ENCODE measurements at regions not wholly inside any gene's neighbourhood (a gene's known extent, or its start where the extent isn't known, plus 50 kb on each side); places are given as distances from the start of the nearest gene placed in this dataset.

- H3K27ac ChIP-seq (ENCODE audit: low read length): no peak overlapping the region
- no peak overlapping the region for H3K9ac ChIP-seq (ENCODE audit: low read length)
- H3F3A ChIP-seq (ENCODE audit: insufficient read depth, low read length): no peaks in the 10 kb centered on the region
- peaks cover 77% of the 10 kb centered on the region for H3K27me3 ChIP-seq (replicated peaks; ENCODE audit: insufficient read depth, low read length)
- no peak for DNase-seq
- H3K9me3 ChIP-seq (replicated peaks; ENCODE audit: insufficient read depth, low read length): no peaks in the 10 kb centered on the region
- no peaks in the 10 kb centered on the region for H3K9me2 ChIP-seq (replicated peaks; ENCODE audit: insufficient read depth, low read length)
- H4K20me1 ChIP-seq (ENCODE audit: insufficient read depth, low read length): no peaks in the 10 kb centered on the region
- H3K4me3 ChIP-seq (ENCODE audit: low read length): no peak overlapping the region
- no peaks in the 10 kb centered on the region for H3K4me1 ChIP-seq (ENCODE audit: low read length)
- TF ChIP-seq EZH2phosphoT487 (IDR thresholded peaks at IDR 0.05; ENCODE audit: low read length): no peak
- TF ChIP-seq, protein P1, sequence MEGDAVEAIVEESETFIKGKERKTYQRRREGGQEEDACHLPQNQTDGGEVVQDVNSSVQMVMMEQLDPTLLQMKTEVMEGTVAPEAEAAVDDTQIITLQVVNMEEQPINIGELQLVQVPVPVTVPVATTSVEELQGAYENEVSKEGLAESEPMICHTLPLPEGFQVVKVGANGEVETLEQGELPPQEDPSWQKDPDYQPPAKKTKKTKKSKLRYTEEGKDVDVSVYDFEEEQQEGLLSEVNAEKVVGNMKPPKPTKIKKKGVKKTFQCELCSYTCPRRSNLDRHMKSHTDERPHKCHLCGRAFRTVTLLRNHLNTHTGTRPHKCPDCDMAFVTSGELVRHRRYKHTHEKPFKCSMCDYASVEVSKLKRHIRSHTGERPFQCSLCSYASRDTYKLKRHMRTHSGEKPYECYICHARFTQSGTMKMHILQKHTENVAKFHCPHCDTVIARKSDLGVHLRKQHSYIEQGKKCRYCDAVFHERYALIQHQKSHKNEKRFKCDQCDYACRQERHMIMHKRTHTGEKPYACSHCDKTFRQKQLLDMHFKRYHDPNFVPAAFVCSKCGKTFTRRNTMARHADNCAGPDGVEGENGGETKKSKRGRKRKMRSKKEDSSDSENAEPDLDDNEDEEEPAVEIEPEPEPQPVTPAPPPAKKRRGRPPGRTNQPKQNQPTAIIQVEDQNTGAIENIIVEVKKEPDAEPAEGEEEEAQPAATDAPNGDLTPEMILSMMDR (IDR thresholded peaks at IDR 0.05; ENCODE audit: low read length): no peak
- TF ChIP-seq EZH2 (optimal IDR thresholded peaks at IDR 0.05; ENCODE audit: low read depth, low read length): no peak
- H3K4me2 ChIP-seq (ENCODE audit: low read depth, low read length): no peak overlapping the region
- H2AFZ ChIP-seq (ENCODE audit: low read length): no peak overlapping the region
- no peaks in the 10 kb centered on the region for H3K79me2 ChIP-seq (ENCODE audit: low read length)
- H3K36me3 ChIP-seq (replicated peaks; ENCODE audit: insufficient read depth, low read length): no peaks in the 10 kb centered on the region
Observed at GRCh38 chr22:48885271-48885918, 942.3 kb downstream of the BRD1 start.

DNA sequence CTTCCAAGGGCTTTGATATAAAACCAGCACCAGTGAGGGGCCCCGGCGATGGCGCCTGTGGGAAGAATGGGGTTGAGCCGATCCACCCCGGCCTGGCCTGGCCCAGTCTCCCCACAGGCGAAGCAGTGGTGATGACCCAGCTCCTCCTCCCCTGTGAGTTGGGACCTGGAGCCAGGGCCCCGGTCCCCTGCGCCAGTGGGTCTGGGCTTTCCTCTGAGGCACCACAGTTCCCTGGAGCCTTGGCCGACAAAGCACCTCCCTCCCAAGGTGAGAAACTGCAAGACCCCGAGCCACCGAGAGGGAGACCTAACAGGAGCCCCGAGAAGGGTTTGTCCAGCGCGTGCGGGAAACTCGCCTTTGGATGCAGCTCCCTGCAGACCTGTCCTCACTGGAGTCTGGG, 942.9 kb downstream of the BRD1 start:
- no peaks in the 10 kb centered on the region for H3K9me3 ChIP-seq (replicated peaks; ENCODE audit: insufficient read depth, low read length)
- no peaks in the 10 kb centered on the region for H3K79me2 ChIP-seq (ENCODE audit: low read length)
- no peaks in the 10 kb centered on the region for H4K20me1 ChIP-seq (ENCODE audit: insufficient read depth, low read length)
- TF ChIP-seq, protein P1 (IDR thresholded peaks at IDR 0.05; ENCODE audit: low read length): no peak
- TF ChIP-seq EZH2phosphoT487 (IDR thresholded peaks at IDR 0.05; ENCODE audit: low read length): no peak
- no peak for TF ChIP-seq EZH2 (optimal IDR thresholded peaks at IDR 0.05; ENCODE audit: low read depth, low read length)
- no peaks in the 10 kb centered on the region for H3K4me1 ChIP-seq (ENCODE audit: low read length)
- H2AFZ ChIP-seq (ENCODE audit: low read length): no peak overlapping the region
- DNase-seq: no peak
- H3K36me3 ChIP-seq (replicated peaks; ENCODE audit: insufficient read depth, low read length): no peaks in the 10 kb centered on the region
- no peak overlapping the region for H3K4me2 ChIP-seq (ENCODE audit: low read depth, low read length)
- H3F3A ChIP-seq (ENCODE audit: insufficient read depth, low read length): no peaks in the 10 kb centered on the region
- H3K9ac ChIP-seq (ENCODE audit: low read length): no peak overlapping the region
- H3K27me3 ChIP-seq (replicated peaks; ENCODE audit: insufficient read depth, low read length): peaks cover 71% of the 10 kb centered on the region
- H3K4me3 ChIP-seq (ENCODE audit: low read length): no peak overlapping the region
- H3K9me2 ChIP-seq (replicated peaks; ENCODE audit: insufficient read depth, low read length): no peaks in the 10 kb centered on the region
- H3K27ac ChIP-seq (ENCODE audit: low read length): no peak overlapping the region

- no peaks in the 10 kb centered on the region for H3K9me2 ChIP-seq (replicated peaks; ENCODE audit: insufficient read depth, low read length)
- H3F3A ChIP-seq (ENCODE audit: insufficient read depth, low read length): no peaks in the 10 kb centered on the region
- H3K36me3 ChIP-seq (replicated peaks; ENCODE audit: insufficient read depth, low read length): no peaks in the 10 kb centered on the region
- DNase-seq: no peak
- H3K9me3 ChIP-seq (replicated peaks; ENCODE audit: insufficient read depth, low read length): no peaks in the 10 kb centered on the region
- no peak overlapping the region for H3K9ac ChIP-seq (ENCODE audit: low read length)
- no peak overlapping the region for H3K27ac ChIP-seq (ENCODE audit: low read length)
- no peak overlapping the region for H2AFZ ChIP-seq (ENCODE audit: low read length)
- TF ChIP-seq EZH2phosphoT487 (IDR thresholded peaks at IDR 0.05; ENCODE audit: low read length): no peak
- TF ChIP-seq EZH2 (optimal IDR thresholded peaks at IDR 0.05; ENCODE audit: low read depth, low read length): no peak
- TF ChIP-seq, protein P1 (IDR thresholded peaks at IDR 0.05; ENCODE audit: low read length): no peak
- H3K4me3 ChIP-seq (ENCODE audit: low read length): no peak overlapping the region
- H3K4me2 ChIP-seq (ENCODE audit: low read depth, low read length): no peak overlapping the region
- no peaks in the 10 kb centered on the region for H3K4me1 ChIP-seq (ENCODE audit: low read length)
- H3K27me3 ChIP-seq (replicated peaks; ENCODE audit: insufficient read depth, low read length): peaks cover 66% of the 10 kb centered on the region
- no peaks in the 10 kb centered on the region for H4K20me1 ChIP-seq (ENCODE audit: insufficient read depth, low read length)
- H3K79me2 ChIP-seq (ENCODE audit: low read length): no peaks in the 10 kb centered on the region
Observed at GRCh38 chr22:48884324-48884723, 943.3 kb downstream of the BRD1 start.

All from MM.1S (cell line).